ENCODE measurements at regions not wholly inside any gene's neighbourhood (a gene's known extent, or its start where the extent isn't known, plus 50 kb on each side); places are given as distances from the start of the nearest gene placed in this dataset.

DNA sequence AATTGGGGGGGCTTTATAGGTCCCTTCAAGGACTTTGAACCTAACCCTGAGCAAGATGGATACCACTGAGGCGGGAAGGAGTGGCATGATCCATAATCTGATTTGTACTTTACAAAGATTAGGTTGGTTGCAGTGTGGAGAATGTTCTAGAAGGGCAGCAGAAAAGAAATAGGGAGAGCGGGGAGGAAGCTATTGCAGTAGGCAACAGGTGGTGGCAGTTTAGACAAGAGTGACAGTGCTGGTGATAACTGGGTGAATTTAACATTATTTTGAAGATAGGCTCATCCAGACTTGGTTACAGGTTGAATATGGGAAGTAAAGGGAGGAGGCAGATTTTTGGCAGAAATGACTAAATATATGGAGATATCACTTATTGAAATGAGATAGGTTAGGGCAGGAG, 179.9 kb upstream of the CADM1 start:
- no peak overlapping the region for H3K27ac ChIP-seq (ENCODE audit: low read length)
- DNase-seq (no peak), ATAC-seq (replicated peaks in 1 of 4) (no peak)
- no peaks in the 10 kb centered on the region for H3K36me3 ChIP-seq (ENCODE audit: control insufficient read depth in 2 of 2, extremely low read depth in 1 of 2, insufficient read depth in 1 of 2, low read length in 1 of 2)
- CTCF ChIA-PET = no interaction called here
- WGBS (ENCODE audit: insufficient coverage) = 89% methylated on average over 2 of the region's 2 CpGs
- POLR2A ChIA-PET = no interaction called here
- H3K4me3 ChIP-seq (ENCODE audit: control insufficient read depth in 1 of 2, extremely low read depth in 1 of 2, low read length in 1 of 2) = no peak overlapping the region
- peaks cover 0 to 5% of the 10 kb centered on the region in 2 experiments for H3K27me3 ChIP-seq (replicated peaks in 1 of 2; ENCODE audit: control insufficient read depth in 2 of 2, extremely low read depth in 1 of 2, insufficient read depth in 2 of 2, low read length in 1 of 2)
- peaks cover 2 to 4% of the 10 kb centered on the region in 2 donors for H3K27me3 Mint-ChIP-seq
- H3K9me3 ChIP-seq = no peaks in the 10 kb centered on the region
- no peaks in the 10 kb centered on the region for H3K36me3 Mint-ChIP-seq
- H3K4me1 Mint-ChIP-seq = no peaks in the 10 kb centered on the region
- H3K27ac Mint-ChIP-seq = no peak overlapping the region
- peaks cover 7 to 26% (median 18%) of the 10 kb centered on the region in 3 donors for H3K9me3 Mint-ChIP-seq
- no peaks in the 10 kb centered on the region for H3K4me1 ChIP-seq (ENCODE audit: control insufficient read depth in 1 of 2, extremely low read depth in 1 of 2, insufficient read depth in 2 of 2, low read length in 2 of 2)
- no peak overlapping the region for H3K4me3 Mint-ChIP-seq

DNA sequence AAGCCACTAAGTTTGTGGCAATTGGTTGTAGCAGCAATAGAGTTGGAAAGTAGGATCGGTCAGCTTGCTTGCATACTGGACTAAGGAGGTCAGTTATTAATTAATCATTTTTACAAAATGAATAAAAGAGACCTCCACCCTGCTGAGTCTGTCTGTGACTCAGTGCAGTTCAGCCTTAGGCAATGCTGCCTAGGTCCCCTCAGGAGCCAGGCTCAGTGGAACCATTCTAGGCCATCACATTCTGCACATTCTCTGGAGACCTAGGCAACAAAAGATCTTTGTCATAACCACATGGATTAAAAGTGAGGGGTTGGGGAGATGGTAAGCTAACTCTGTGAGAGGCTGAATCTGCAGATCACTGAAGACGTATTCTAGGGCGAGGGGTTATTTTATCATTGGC, 178.7 kb upstream of the CADM1 start:
- peaks cover 7 to 26% (median 18%) of the 10 kb centered on the region in 3 donors for H3K9me3 Mint-ChIP-seq
- no peaks in the 10 kb centered on the region for H3K4me1 Mint-ChIP-seq
- no peaks in the 10 kb centered on the region for H3K4me1 ChIP-seq (ENCODE audit: control insufficient read depth in 1 of 2, extremely low read depth in 1 of 2, insufficient read depth in 2 of 2, low read length in 2 of 2)
- no peaks in the 10 kb centered on the region for H3K9me3 ChIP-seq
- H3K36me3 Mint-ChIP-seq = no peaks in the 10 kb centered on the region
- H3K4me3 Mint-ChIP-seq = no peak overlapping the region
- DNase-seq = no peak
- ChIA-PET CTCF (no interaction called here), POLR2A (no interaction called here)
- H3K27me3 ChIP-seq (replicated peaks in 1 of 2; ENCODE audit: control insufficient read depth in 2 of 2, extremely low read depth in 1 of 2, insufficient read depth in 2 of 2, low read length in 1 of 2) = peaks cover 0 to 6% of the 10 kb centered on the region in 2 experiments
- no peak overlapping the region for H3K27ac ChIP-seq (ENCODE audit: low read length)
- no peak for ATAC-seq (replicated peaks in 1 of 4)
- peaks cover 2 to 4% of the 10 kb centered on the region in 2 donors for H3K27me3 Mint-ChIP-seq
- no peaks in the 10 kb centered on the region for H3K36me3 ChIP-seq (ENCODE audit: control insufficient read depth in 2 of 2, extremely low read depth in 1 of 2, insufficient read depth in 1 of 2, low read length in 1 of 2)
- H3K27ac Mint-ChIP-seq = no peak overlapping the region
- WGBS (ENCODE audit: insufficient coverage) = no CpG with 5 or more reads among the region's 3 CpGs
- no peak overlapping the region for H3K4me3 ChIP-seq (ENCODE audit: control insufficient read depth in 1 of 2, extremely low read depth in 1 of 2, low read length in 1 of 2)

DNA sequence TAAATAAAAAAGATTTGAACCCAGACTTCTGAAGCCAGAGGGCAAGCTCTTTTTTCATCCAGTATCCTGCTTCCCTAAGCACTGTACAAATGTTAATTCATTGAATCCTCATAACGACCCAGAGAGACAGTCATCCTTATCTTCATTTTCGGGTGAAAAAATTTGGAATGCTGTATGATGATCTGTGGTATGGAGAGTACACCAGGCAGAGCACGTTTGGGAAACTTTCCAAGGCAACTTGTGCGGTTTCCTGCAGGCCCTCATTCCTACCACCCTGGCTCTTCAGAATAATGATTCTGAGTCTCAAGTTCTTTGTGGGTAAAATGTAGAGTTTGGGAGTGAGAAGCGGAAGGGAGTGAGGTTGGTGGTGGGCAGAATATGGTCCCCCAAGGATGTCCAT, 177.9 kb upstream of the CADM1 start:
- H3K27ac ChIP-seq (ENCODE audit: low read length) = no peak overlapping the region
- ATAC-seq (replicated peaks in 1 of 4) (no peak), DNase-seq (no peak)
- peaks cover 0 to 9% of the 10 kb centered on the region in 2 experiments for H3K27me3 ChIP-seq (replicated peaks in 1 of 2; ENCODE audit: control insufficient read depth in 2 of 2, extremely low read depth in 1 of 2, insufficient read depth in 2 of 2, low read length in 1 of 2)
- Mint-ChIP-seq H3K27ac (no peak overlapping the region), H3K4me1 (no peaks in the 10 kb centered on the region), H3K9me3 (peaks cover 7 to 26% (median 18%) of the 10 kb centered on the region in 3 donors), H3K36me3 (no peaks in the 10 kb centered on the region), H3K27me3 (peaks cover 2 to 4% of the 10 kb centered on the region in 2 donors), H3K4me3 (no peak overlapping the region)
- no CpG with 5 or more reads among the region's 5 CpGs for WGBS (ENCODE audit: insufficient coverage)
- no peaks in the 10 kb centered on the region for H3K4me1 ChIP-seq (ENCODE audit: control insufficient read depth in 1 of 2, extremely low read depth in 1 of 2, insufficient read depth in 2 of 2, low read length in 2 of 2)
- no peaks in the 10 kb centered on the region for H3K36me3 ChIP-seq (ENCODE audit: control insufficient read depth in 2 of 2, extremely low read depth in 1 of 2, insufficient read depth in 1 of 2, low read length in 1 of 2)
- no peak overlapping the region for H3K4me3 ChIP-seq (ENCODE audit: control insufficient read depth in 1 of 2, extremely low read depth in 1 of 2, low read length in 1 of 2)
- ChIA-PET POLR2A (no interaction called here), CTCF (no interaction called here)
- H3K9me3 ChIP-seq = no peaks in the 10 kb centered on the region

DNA sequence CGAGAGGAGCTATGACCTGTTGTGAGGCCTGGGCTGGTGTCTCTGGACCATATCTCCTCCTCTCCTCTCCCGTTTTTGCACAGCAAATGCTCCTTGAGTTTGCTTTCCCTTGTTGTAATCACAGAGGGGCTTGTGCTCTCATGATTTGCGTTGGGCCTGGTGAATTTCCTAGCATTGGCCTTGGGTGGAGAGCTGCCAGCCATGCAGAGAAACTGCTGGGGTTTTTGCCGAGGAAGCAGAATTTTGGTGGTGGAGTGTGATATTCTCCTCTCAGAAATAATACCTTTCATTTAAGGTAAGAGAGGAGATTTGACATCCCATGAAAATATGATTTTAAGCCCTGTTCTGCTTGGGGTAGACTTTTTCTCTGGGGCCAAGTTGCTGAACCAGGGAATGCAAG, 175.7 kb upstream of the CADM1 start:
- Mint-ChIP-seq H3K27me3 (peaks cover 2 to 4% of the 10 kb centered on the region in 2 donors), H3K4me3 (no peak overlapping the region), H3K36me3 (no peaks in the 10 kb centered on the region), H3K4me1 (no peaks in the 10 kb centered on the region), H3K9me3 (peaks cover 5 to 15% (median 15%) of the 10 kb centered on the region in 3 donors), H3K27ac (no peak overlapping the region)
- no peaks in the 10 kb centered on the region for H3K9me3 ChIP-seq
- no peaks in the 10 kb centered on the region for H3K4me1 ChIP-seq (ENCODE audit: control insufficient read depth in 1 of 2, extremely low read depth in 1 of 2, insufficient read depth in 2 of 2, low read length in 2 of 2)
- ChIA-PET CTCF (interaction anchor here in 1 of 2 donors (0.6 kb wide), 1 partner anchor 11 kb away, joined by 4 read pairs; no protein-coding TSS in a partner anchor), POLR2A (no interaction called here)
- H3K4me3 ChIP-seq (ENCODE audit: control insufficient read depth in 1 of 2, extremely low read depth in 1 of 2, low read length in 1 of 2) = no peak overlapping the region
- DNase-seq = no peak
- no peaks in the 10 kb centered on the region for H3K36me3 ChIP-seq (ENCODE audit: control insufficient read depth in 2 of 2, extremely low read depth in 1 of 2, insufficient read depth in 1 of 2, low read length in 1 of 2)
- H3K27me3 ChIP-seq (replicated peaks in 1 of 2; ENCODE audit: control insufficient read depth in 2 of 2, extremely low read depth in 1 of 2, insufficient read depth in 2 of 2, low read length in 1 of 2) = peaks cover 0 to 12% of the 10 kb centered on the region in 2 experiments
- H3K27ac ChIP-seq (ENCODE audit: low read length) = no peak overlapping the region
- ATAC-seq (replicated peaks in 1 of 4) = no peak
- no CpG with 5 or more reads among the region's 4 CpGs for WGBS (ENCODE audit: insufficient coverage)

GRCh38 chr11:115678942-115679341, 174.7 kb upstream of the CADM1 start:
- H3K27ac ChIP-seq (ENCODE audit: low read length) = no peak overlapping the region
- H3K9me3 ChIP-seq = no peaks in the 10 kb centered on the region
- no peak overlapping the region for H3K4me3 ChIP-seq (ENCODE audit: control insufficient read depth in 1 of 2, extremely low read depth in 1 of 2, low read length in 1 of 2)
- no peak overlapping the region for H3K4me3 Mint-ChIP-seq
- ATAC-seq (replicated peaks in 1 of 4) (no peak), DNase-seq (no peak)
- no peaks in the 10 kb centered on the region for H3K4me1 Mint-ChIP-seq
- ChIA-PET CTCF (no interaction called here), POLR2A (interaction anchor here in 1 of 2 donors (0.5 kb wide), 1 partner anchor 8 kb away, joined by 3 read pairs; no protein-coding TSS in a partner anchor)
- H3K27me3 ChIP-seq (replicated peaks in 1 of 2; ENCODE audit: control insufficient read depth in 2 of 2, extremely low read depth in 1 of 2, insufficient read depth in 2 of 2, low read length in 1 of 2) = peaks cover 0 to 12% of the 10 kb centered on the region in 2 experiments
- H3K36me3 ChIP-seq (ENCODE audit: control insufficient read depth in 2 of 2, extremely low read depth in 1 of 2, insufficient read depth in 1 of 2, low read length in 1 of 2) = no peaks in the 10 kb centered on the region
- H3K4me1 ChIP-seq (ENCODE audit: control insufficient read depth in 1 of 2, extremely low read depth in 1 of 2, insufficient read depth in 2 of 2, low read length in 2 of 2) = no peaks in the 10 kb centered on the region
- H3K27ac Mint-ChIP-seq = no peak overlapping the region
- H3K36me3 Mint-ChIP-seq = no peaks in the 10 kb centered on the region
- peaks cover 5 to 7% (median 7%) of the 10 kb centered on the region in 3 donors for H3K9me3 Mint-ChIP-seq
- 77% methylated on average over 4 of the region's 5 CpGs for WGBS (ENCODE audit: insufficient coverage)
- peaks cover 2 to 4% of the 10 kb centered on the region in 2 donors for H3K27me3 Mint-ChIP-seq

- WGBS (ENCODE audit: insufficient coverage) = 53% methylated on average over 4 of the region's 4 CpGs
- DNase-seq (no peak), ATAC-seq (replicated peaks in 1 of 4) (no peak)
- Histone ChIP-seq H3K36me3 (ENCODE audit: control insufficient read depth in 2 of 2, extremely low read depth in 1 of 2, insufficient read depth in 1 of 2, low read length in 1 of 2) (no peaks in the 10 kb centered on the region), H3K4me1 (ENCODE audit: control insufficient read depth in 1 of 2, extremely low read depth in 1 of 2, insufficient read depth in 2 of 2, low read length in 2 of 2) (no peaks in the 10 kb centered on the region), H3K27me3 (replicated peaks in 1 of 2; ENCODE audit: control insufficient read depth in 2 of 2, extremely low read depth in 1 of 2, insufficient read depth in 2 of 2, low read length in 1 of 2) (peaks cover 0 to 12% of the 10 kb centered on the region in 2 experiments), H3K27ac (ENCODE audit: low read length) (no peak overlapping the region), H3K9me3 (no peaks in the 10 kb centered on the region), H3K4me3 (ENCODE audit: control insufficient read depth in 1 of 2, extremely low read depth in 1 of 2, low read length in 1 of 2) (no peak overlapping the region)
- Mint-ChIP-seq H3K27me3 (peaks cover 0 to 2% of the 10 kb centered on the region in 2 donors), H3K4me3 (no peak overlapping the region), H3K27ac (no peak overlapping the region), H3K4me1 (no peaks in the 10 kb centered on the region), H3K9me3 (no peaks in the 10 kb centered on the region), H3K36me3 (no peaks in the 10 kb centered on the region)
- ChIA-PET POLR2A (no interaction called here), CTCF (no interaction called here)
Observed at GRCh38 chr11:115677190-115677589, 173.0 kb upstream of the CADM1 start.

GRCh38 chr11:115676768-115677167, 172.6 kb upstream of the CADM1 start:
- no peak overlapping the region for H3K27ac Mint-ChIP-seq
- ATAC-seq (replicated peaks in 1 of 4) (no peak), DNase-seq (no peak)
- peaks cover 0 to 2% of the 10 kb centered on the region in 2 donors for H3K27me3 Mint-ChIP-seq
- ChIA-PET CTCF (no interaction called here), POLR2A (no interaction called here)
- H3K4me1 ChIP-seq (ENCODE audit: control insufficient read depth in 1 of 2, extremely low read depth in 1 of 2, insufficient read depth in 2 of 2, low read length in 2 of 2) = no peaks in the 10 kb centered on the region
- no peaks in the 10 kb centered on the region for H3K36me3 ChIP-seq (ENCODE audit: control insufficient read depth in 2 of 2, extremely low read depth in 1 of 2, insufficient read depth in 1 of 2, low read length in 1 of 2)
- 100% methylated on average over 1 of the region's 4 CpGs for WGBS (ENCODE audit: insufficient coverage)
- no peak overlapping the region for H3K4me3 ChIP-seq (ENCODE audit: control insufficient read depth in 1 of 2, extremely low read depth in 1 of 2, low read length in 1 of 2)
- no peak overlapping the region for H3K27ac ChIP-seq (ENCODE audit: low read length)
- H3K27me3 ChIP-seq (replicated peaks in 1 of 2; ENCODE audit: control insufficient read depth in 2 of 2, extremely low read depth in 1 of 2, insufficient read depth in 2 of 2, low read length in 1 of 2) = peaks cover 0 to 12% of the 10 kb centered on the region in 2 experiments
- no peak overlapping the region for H3K4me3 Mint-ChIP-seq
- H3K9me3 Mint-ChIP-seq = no peaks in the 10 kb centered on the region
- no peaks in the 10 kb centered on the region for H3K9me3 ChIP-seq
- no peaks in the 10 kb centered on the region for H3K36me3 Mint-ChIP-seq
- no peaks in the 10 kb centered on the region for H3K4me1 Mint-ChIP-seq
